HG03097 (cell line): ENCODE measurements at regions not wholly inside any gene's neighbourhood (a gene's known extent, or its start where the extent isn't known, plus 50 kb on each side); places are given as distances from the start of the nearest gene placed in this dataset.
"Not testable (repeated sequence)": the region's sequence is repeated elsewhere in the genome, so short reads cannot be mapped to it uniquely, and the experiment has no call there.

Source experiments
- ATAC-seq: cut with Tn5 transposase; IDR thresholded peaks from one replicate; pipeline ENCODE4 v1.9.1; 2021; ENCODE audit not compliant: unreplicated experiment, low FRiP score

DNA sequence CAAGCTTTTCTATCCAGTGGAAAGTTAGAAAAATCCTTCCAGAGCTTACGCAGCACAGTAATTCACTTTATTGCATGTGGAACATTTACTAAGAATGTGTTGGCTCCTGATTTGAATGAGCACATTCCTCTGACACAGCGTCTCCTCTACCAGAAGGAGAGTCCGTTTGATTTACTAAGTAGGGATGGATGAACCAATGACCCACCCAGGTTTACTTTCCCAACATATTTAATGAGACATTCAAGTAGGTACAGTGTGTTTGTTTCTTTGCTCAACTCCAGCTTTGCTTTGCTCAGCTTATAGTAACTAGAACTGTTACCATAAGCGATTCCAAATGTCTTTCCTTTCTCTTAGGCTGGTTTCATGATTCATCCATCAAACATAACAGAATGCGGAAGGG, 161.7 kb downstream of the SMARCA1 start:
- no peak for ATAC-seq

DNA sequence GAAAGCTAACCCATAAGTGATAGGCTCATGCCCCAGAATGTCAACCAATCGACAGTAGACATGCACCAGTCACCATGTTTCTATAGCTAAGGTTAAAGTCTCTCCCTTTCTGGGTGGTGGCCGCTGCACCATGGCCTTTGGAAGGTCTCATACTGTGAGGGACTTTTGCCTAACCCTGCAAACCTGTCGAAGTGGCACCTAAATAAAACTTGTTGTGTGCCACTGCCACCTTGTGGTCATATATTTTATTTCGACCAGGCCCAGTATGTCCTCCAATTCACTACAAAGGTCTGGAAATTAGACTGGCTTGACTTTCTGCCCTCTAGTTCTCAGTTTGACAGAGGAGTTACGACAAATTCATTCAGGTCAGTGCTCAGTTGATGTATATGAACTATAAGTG, 163.1 kb downstream of the SMARCA1 start:
- ATAC-seq = peak; percentile 89

DNA sequence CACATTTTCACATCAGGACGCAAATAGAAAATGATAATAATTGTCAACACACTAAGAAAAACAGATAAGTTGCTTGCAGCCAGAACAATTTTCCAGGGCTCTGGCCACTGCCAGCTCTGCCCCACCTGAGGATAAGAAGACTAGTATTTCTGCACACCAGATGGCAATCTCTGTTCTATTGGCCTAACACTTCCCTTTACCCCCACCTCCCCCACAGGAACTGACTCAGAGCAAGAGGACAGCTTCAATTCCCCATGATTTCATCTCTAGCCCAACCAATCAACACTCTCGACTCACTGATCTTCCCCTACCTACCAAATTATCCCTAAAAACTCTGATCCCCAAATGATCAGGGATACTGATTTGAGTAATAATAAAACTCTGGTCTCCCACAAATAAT, 164.0 kb downstream of the SMARCA1 start:
- ATAC-seq = no peak

DNA sequence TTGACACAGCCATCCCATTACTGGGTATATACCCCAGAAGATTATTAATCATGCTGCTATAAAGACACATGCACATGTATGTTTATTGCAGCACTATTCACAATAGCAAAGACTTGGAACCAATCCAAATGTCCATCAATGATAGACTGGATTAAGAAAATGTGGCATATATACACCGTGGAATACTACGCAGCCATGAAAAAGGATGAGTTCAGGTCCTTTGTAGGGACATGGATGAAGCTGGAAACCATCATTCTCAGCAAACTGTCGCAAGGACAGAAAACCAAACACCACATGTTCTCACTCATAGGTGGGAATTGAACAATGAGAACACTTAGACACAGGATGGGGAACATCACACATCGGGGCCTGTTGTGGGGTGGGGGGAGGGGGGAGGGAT, 165.9 kb downstream of the SMARCA1 start:
- ATAC-seq = not testable (repeated sequence)

DNA sequence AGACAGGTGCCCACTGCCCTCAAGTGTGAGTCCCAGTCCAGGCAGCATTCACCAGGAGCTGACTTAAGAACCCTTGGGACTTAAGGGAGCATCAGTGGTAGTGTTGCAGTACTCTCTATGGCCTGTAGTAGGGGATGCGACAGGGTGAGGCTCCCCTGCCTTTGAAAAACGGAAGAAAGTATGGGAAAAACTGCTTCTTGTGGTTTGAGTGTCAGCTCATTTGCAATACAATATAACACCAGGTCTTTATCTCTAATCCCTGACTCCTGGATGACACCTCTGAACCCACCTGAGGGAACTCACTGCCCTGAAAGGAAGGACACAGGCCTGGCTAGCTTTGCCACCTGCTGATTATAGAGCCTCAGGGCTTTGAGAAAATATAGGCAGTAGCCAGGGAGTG, 176.0 kb downstream of the SMARCA1 start:
- no peak for ATAC-seq

DNA sequence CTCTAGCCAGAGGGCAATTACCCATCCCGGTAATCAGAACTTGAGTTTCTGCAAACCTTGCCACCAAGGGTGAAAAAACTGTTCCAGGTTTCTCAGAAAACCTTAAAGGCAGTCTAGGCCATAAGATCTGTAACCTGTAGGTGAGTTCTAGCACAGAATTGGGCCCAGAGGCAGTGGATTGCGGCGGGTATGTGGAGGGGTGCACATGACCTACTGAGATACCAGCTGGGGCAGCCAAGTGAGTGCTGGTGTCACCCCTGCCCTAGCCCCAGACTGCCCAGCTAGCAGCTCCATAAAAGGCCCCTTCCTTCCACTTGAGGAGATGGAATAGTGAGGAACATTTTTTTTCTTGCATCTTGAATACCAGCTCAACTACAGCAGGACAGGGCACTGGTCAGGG, 176.7 kb downstream of the SMARCA1 start:
- no peak for ATAC-seq

DNA sequence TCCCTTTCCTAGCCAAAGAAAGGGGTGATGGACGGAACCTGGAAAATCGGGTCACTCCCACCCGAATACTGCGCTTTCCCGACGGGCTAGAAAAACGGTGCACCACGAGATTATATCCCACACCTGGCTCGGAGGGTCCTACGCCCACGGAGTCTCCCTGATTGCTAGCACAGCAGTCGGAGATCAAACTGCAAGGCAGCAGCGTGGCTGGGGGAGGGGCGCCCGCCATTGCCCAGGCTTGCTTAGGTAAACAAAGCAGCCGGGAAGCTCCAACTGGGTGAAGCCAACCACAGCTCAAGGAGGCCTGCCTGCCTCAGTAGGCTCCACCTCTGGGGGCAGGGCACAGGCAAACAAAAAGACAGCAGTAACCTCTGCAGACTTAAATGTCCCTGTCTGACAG, 186.0 kb downstream of the SMARCA1 start:
- not testable (repeated sequence) for ATAC-seq

DNA sequence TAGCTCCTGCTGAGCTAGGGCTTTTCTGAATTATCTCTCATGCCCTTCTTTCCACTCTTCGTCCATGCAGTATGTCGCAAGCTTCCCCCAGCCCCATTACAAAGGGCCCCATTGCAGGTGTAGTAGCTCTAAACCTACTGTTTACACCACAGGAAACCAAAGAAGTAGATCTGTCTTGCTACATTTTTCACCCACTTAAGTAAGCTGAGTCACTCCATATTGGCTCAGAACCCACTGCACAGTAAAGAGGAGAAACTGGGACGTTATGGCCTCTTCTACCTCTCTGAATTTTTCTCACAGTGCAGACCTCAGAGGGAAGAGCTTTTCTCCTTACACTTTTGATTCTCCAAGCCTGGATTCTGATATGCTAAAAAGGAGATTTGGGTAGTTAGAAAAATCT, 200.2 kb downstream of the SMARCA1 start:
- no peak for ATAC-seq

DNA sequence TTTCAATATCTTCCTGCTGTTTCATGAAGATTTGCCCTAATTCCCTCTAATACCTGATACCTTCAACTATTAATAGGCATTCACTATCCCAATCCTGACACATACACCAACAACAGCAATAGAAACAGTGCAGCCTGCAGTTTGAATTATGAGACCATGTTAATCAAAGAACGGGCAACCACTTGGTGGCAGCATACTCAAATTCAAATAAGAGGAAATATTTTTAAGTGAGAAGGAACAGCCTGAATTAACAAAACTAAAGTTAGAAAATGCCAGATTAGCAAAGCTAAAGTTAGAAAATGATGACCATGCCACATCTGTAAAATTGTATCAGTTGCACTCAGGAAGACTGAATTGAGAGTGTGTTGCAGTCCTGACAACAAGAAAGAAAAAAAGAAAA, 204.9 kb downstream of the SMARCA1 start:
- no peak for ATAC-seq

DNA sequence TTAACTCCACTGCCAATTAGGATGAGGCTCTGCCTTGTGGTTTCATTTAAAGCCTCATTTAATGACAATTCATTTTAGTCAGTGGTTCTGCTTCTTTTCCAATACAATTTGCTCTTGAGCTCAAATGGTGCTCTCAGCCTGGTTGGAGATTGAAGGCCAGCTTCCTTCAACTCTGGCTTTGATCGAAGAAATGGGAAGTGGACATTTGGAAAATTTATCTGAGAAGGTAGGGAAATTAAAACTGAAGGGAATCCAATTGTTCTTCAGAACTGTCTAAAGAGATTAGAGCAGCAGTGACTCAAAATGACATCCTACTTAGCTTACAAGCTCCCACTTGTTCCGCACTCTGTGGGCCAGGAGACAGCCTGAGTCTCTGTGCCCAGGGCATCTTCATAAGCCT, 206.8 kb downstream of the SMARCA1 start:
- ATAC-seq = no peak

DNA sequence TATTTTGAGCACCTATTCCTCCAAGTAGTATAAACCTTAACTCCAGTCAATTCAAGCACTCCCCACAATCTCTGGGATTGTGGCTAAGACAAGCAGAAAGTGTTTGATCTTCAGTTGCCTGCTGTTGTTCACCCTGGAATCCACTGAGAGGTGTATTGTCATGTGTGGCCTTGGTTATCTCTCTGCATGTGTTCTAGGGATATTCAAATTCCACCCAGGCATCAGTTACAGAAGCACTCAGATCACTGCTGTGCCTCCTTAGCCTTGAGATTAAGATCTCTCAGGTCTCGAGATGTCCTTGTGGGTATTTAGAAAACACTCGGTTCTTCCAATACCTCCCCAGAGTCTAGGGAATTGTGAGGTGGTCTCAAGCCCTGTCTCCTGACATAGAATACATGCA, 213.3 kb downstream of the SMARCA1 start:
- no peak for ATAC-seq

DNA sequence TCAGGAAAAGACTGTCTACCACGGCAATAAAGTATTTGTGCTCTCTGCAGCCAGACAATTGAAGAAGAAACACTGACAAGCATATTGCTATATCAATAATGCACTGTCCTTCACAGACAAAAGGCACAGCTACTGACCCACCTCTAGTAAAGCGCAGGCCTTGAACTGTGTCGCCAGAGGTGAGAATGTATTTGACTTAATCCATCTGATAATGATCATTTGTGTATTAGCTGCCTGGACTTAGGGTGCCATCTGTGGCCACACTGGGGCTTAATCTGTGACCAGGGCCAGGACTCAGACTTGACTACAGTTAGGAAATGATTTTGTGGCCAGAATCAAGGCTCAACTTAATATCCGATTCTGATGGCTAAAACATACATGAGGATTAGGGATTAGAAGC, 260.4 kb downstream of the SMARCA1 start:
- no peak for ATAC-seq

DNA sequence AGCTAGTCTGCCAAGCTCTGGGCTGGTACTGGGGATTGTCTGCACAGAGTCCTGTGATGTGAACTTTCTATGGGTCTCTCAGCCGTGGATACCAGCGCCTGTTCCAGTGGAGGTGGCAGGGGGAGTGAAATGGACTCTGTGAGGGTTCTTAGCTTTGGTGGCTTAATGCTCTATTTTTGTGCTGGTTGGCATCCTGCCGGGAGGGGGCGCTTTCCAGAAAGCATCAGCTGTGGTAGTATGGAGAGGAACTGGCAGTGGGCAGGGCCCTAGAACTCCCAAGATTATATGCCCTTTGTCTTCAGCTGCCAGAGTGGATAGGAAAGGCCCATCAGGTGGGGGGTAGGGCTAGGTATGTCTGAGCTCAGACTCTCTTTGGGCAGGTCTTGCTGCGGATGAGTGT, 267.8 kb downstream of the SMARCA1 start:
- not testable (repeated sequence) for ATAC-seq

DNA sequence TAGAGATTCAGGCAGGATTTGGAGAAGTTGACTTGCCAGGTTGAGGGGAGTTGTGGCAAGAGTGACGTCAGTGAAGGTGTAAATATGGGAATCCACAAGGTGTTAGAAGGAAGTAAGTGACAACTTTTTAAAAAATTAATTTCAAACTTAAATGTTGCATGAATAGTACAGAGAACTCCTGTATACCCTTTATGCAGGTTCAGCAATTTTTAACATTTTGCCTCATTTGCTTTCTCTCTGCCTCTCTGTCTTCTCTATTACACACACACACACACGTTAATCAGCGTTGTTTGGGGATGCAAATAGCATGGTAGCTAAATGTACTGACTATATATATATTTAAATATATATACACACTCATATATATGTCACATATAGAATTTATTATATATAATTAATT, 273.7 kb downstream of the SMARCA1 start:
- ATAC-seq = no peak

DNA sequence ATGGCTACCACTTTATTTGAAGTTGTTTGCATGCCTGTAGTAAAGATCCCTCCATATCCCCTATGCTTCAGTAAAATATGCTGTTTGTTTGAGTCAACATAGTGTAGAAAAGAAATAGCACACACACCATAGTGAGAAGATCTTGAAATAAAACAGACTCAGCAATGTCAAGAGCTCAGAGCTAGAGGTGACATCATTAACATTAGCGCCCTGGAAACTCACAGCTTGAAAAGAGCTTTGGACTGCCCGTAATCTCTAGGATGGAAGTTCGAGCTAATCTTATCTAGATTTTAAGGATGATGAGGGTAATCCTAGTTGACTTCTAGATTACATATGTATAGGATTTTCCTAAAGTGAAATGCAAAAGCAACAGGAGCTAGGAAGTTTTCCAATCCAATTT, 275.6 kb downstream of the SMARCA1 start:
- ATAC-seq = no peak

DNA sequence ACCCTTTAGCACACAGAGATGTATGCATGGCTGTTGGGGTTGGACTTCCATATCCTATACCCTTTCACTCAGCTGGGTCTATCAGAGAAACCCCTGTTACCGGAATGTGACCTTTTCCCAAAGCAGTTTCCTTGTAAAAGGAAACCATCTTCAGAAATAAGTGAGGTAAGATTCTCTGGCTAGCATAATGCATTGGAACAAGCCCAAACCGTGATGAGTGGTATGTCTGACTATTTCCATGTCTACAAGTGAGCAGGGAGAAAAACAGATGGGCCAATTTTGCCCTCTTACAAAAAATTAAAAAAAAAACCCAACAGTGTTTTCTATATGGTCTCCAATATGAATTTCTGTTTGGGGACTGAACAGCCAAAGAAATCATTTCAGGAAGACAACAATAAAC, 283.9 kb downstream of the SMARCA1 start:
- ATAC-seq = no peak

DNA sequence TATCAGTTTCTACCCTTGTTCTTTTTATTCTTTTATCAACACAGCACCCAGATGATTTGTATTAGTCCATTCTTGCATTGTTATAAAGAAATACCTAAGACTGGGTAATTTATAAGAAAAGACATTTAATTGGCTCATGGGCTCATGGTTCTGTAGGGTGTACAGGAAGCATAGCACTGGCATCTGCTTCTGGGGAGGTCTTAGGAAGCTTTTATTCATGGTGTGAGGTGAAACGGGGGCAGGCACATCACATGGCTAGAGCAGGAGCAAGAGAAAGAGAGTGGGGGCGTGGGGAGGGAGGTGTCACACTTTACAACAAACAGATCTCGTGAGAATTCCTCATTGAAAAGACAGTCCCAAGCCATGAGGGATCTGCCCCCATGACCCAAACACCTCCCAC, 285.3 kb downstream of the SMARCA1 start:
- ATAC-seq = no peak

DNA sequence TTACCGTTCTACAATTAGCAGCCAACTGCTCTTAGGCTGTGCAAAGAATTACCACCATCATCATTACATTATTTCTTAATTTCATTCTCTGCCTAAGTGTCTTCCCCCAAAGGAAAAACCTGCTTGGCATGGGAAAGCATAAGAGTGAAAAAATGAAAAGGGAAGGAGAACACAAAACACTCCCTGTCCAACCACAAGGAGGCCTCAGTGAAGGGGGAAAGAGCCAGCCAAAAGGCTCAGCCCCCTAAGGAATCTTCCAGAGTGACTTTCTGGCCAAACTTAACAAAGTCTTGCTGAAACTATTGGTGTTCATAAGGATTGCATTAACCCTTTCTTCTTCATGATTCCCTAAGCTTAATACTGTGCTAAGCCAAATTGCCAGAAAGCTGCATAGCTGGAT, 287.4 kb downstream of the SMARCA1 start:
- ATAC-seq = no peak

DNA sequence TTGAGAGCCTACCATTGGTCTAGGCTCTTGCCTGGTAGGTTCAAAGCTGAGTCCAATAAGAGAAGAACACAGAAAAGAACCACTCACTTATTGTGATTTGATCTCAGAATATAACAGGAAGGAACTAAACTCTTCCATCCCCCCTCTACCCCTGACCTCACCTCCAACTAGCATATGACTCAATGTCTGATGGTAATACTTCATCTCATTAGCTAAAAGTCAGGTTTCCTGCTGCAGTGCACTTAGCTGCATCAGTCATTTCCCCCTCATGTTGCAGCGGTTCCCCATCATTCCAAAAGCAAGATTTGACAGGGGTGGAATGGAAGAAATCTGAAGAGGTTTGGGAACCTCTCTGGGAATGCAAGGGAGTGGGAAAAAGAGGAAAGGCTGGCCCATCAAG, 289.5 kb downstream of the SMARCA1 start:
- no peak for ATAC-seq

DNA sequence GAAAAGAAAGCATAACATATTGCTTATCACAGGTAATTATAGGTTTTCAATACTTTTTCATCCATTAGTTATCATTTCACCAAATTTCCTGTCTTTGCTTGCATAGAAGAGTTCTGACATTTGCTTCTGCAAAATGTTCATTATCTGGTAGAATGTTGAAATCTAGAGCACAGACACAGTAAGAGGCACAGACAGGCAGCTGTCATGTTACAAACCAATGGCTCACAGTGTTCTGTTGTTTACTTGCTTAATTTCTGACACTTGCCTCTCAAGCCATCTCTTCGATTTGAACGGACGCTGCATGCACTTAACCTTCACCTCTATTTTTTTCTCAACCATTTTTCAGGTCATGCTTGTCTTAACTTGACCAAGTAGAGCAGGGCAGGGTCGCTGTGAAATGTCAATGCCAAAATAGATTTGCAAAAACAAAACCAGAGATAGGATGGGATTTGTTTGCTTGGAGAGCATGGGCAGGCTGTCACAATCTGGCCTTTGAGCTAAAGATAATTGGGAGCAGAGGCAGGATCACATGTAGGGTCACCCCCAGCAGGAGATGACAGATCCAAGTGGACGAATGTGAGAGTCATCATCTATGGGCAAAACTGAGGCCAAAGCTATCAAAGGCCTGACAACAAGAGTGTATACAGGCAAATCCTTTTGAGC, 292.3 kb downstream of the SMARCA1 start:
- ATAC-seq = no peak

DNA sequence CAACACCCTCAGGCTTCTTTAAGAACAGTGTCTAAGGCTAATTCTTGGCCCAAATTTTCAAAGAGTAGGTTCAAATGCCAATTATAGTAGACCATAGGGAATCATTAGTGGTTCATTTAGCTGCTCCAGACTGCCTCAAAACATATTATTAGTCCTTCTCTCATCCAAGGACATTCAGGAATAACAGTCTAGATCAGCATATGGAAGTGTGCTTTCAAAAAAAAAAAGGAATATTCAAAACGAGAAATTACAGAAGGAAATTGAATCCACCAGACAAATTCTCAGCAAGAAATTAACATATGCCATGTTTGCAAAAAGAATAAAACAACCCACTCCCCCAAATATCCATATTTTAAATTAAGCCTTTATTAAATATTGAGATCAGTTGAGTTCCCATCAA, 293.1 kb downstream of the SMARCA1 start:
- no peak for ATAC-seq

DNA sequence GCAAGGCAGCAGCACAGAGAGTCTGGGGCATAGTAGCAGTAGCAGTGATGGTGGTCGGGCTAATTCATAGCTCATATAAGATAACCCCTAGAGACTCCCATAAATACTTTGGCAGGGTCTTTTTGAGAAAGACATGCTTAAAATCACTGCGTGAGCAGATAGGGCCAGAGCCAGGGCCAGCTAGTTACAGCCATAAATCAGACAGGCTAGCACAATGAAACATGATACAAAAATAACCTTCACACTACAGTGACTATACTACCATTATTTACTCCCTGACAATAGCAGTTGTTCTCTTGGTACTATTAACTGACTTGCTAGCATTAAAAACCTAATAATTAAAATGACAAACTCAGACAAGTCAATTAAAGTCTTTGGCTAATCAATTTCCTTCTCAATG, 295.9 kb downstream of the SMARCA1 start:
- ATAC-seq = no peak

DNA sequence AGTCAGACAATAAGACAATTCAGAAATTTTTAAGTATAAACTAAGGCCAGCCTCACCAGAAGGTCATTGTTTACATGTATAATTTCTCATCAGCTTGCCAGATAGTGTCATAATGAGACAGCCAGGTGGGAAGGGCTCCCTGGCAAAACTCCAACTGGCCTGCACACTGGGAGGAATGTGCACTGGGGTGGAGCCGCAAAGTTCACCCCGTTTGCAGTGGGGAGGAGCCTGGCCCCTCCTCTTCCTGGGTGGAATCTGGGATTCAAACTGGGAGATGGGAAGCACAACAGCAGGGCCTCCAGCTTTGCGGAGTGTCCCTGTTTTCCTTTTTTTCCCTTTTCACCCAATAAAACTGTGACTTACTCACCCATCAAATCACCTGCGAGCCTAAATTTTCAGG, 329.9 kb downstream of the SMARCA1 start:
- no peak for ATAC-seq
